BLaER1 treated with 17β-estradiol and CSF1 and Interleukin-3, amounts not matched to agents 10 nM and 100 nM (cell line): ENCODE measurements at regions not wholly inside any gene's neighbourhood (a gene's known extent, or its start where the extent isn't known, plus 50 kb on each side); places are given as distances from the start of the nearest gene placed in this dataset.
A peak's percentile ranks its signal among the peaks of the same experiment; 100 is the strongest.

Experiments
- H3K27ac ChIP-seq, 11 experiments: shearing (Covaris generic); formaldehyde crosslinking; 2 replicates each; pipeline ENCODE4 v1.8.1; 2022
- H3K27me3 ChIP-seq, 11 experiments: shearing (Covaris generic); formaldehyde crosslinking; 2 replicates each; pipeline ENCODE4 v1.8.1; 2022
- H3K36me3 ChIP-seq, 11 experiments: shearing (Covaris generic); formaldehyde crosslinking; 2 replicates each; pipeline ENCODE4 v1.8.1; 2022
- H3K4me1 ChIP-seq, 10 experiments: shearing (Covaris generic); formaldehyde crosslinking; 2 replicates each; pipeline ENCODE4 v1.8.1; 2022
- H3K4me2 ChIP-seq, 11 experiments: shearing (Covaris generic); formaldehyde crosslinking; 2 replicates each; pipeline ENCODE4 v1.8.1; 2022
- H3K4me3 ChIP-seq, 10 experiments: shearing (Covaris generic); formaldehyde crosslinking; 2 replicates each; pipeline ENCODE4 v1.8.1; 2022
- H3K9ac ChIP-seq, 11 experiments: shearing (Covaris generic); formaldehyde crosslinking; 2 replicates each; pipeline ENCODE4 v1.8.1; 2022
- H3K9me3 ChIP-seq, 11 experiments: shearing (Covaris generic); formaldehyde crosslinking; replicated peaks in 1 of 11; 2 replicates each; pipeline ENCODE4 v1.8.1; 2022
- H4K20me1 ChIP-seq, 11 experiments: shearing (Covaris generic); formaldehyde crosslinking; 2 replicates each; pipeline ENCODE4 v1.8.1; 2022
- Cebpa-rat ChIP-seq, 11 experiments: shearing (Covaris generic); IDR thresholded peaks; 2 replicates each; pipeline ENCODE4 v1.8.1; 2022

DNA sequence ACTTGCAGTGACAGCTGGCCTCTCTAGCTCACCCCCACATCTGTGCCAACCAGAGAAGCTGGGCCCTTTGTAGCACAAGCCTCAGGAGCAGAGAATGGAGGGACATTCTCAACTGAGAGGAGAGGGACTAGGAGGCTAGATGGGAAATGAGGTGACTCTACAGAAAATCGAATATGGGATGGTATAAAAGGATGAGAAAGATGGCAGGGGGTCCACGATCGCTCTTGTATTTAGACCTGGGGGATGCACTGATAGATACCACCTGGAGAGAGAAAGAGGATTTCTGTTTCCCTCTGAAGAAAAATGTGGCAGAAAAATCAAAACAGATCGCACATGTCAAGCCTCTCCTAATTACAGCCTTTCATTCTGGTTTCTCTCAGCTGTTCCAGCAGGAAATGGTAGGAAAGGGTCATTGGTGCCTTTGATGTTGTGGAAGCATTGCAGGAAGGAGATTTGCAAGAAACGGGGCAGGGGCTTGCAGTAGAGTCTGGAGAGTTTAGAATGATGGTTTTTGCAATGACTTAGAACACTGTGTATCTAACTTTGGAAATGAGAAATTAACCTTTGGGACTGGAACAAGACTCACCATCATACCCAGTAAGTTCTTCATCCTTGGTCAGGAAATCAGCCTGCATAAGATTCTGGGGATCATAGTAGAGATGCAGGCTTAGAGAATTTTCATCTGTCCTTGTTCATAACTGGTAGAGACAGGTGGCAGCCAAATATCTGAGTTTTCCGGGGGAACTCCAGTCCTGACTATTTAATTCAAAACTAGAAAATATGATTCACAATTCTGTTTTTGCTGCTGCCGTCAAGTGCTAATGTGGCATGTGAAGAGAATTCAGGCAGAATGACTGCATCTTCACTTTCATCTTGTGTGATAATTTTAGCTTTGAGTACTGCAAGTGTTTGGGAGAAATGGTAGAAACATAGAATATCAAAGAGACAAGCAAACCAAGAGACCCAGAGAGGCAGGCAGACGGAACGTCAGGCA is 98.8 kb downstream of the DAD1 start:
- H3K4me2 ChIP-seq = peak overlapping the region; percentile 66 to 92 (median 76)
- H3K36me3 ChIP-seq = peaks cover 0 to 92% (median 35%) of the 10 kb centered on the region in 11 experiments; a peak in 14 of 22 replicates
- H3K9me3 ChIP-seq = no peaks in the 10 kb centered on the region
- no peak for TF ChIP-seq Cebpa-rat (IDR thresholded peaks at IDR 0.05)
- H3K9ac ChIP-seq = peak overlapping the region in 10 of 11 experiments; percentile 11 to 92 (median 72); a peak in 19 of 22 replicates
- peaks cover 52 to 98% (median 95%) of the 10 kb centered on the region in 10 experiments for H3K4me1 ChIP-seq
- H4K20me1 ChIP-seq = peaks cover 0 to 81% (median 0%) of the 10 kb centered on the region in 11 experiments; a peak in 5 of 22 replicates
- H3K27me3 ChIP-seq = no peaks in the 10 kb centered on the region
- H3K4me3 ChIP-seq = peak overlapping the region in 8 of 10 experiments; percentile 38 to 71 (median 62); a peak in 16 of 20 replicates
- H3K27ac ChIP-seq = peak overlapping the region in 8 of 11 experiments; percentile 42 to 92 (median 74); a peak in 16 of 22 replicates

DNA sequence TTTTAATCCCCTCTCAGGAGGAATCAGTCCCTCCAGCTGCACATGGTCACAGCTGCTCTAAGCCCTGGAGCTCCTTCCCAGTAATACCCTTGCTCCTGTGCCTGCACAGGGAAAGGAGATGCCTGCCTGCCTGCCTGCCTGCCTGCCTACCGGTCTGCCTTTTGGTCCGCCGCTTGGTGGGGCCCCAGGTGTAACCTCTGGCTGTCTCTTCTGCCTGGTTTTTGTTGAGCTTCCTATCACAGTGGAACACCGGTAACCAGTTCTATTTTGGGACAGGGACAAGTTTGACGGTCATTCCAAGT is 99.8 kb downstream of the DAD1 start:
- Histone ChIP-seq H3K4me2 (peak overlapping the region; percentile 22 to 92 (median 76)), H3K27ac (peak overlapping the region in 8 of 11 experiments; percentile 42 to 92 (median 74); a peak in 15 of 22 replicates), H3K4me1 (peaks cover 62 to 98% (median 95%) of the 10 kb centered on the region in 10 experiments), H4K20me1 (peaks cover 0 to 76% (median 0%) of the 10 kb centered on the region in 11 experiments; a peak in 4 of 22 replicates), H3K4me3 (peak overlapping the region in 8 of 10 experiments; percentile 38 to 71 (median 62); a peak in 15 of 20 replicates), H3K9me3 (no peaks in the 10 kb centered on the region), H3K27me3 (no peaks in the 10 kb centered on the region), H3K9ac (peak overlapping the region in 8 of 11 experiments; percentile 61 to 92 (median 75); a peak in 16 of 22 replicates), H3K36me3 (peaks cover 0 to 83% (median 24%) of the 10 kb centered on the region in 11 experiments; a peak in 13 of 22 replicates)
- TF ChIP-seq Cebpa-rat (IDR thresholded peaks at IDR 0.05) = no peak

DNA sequence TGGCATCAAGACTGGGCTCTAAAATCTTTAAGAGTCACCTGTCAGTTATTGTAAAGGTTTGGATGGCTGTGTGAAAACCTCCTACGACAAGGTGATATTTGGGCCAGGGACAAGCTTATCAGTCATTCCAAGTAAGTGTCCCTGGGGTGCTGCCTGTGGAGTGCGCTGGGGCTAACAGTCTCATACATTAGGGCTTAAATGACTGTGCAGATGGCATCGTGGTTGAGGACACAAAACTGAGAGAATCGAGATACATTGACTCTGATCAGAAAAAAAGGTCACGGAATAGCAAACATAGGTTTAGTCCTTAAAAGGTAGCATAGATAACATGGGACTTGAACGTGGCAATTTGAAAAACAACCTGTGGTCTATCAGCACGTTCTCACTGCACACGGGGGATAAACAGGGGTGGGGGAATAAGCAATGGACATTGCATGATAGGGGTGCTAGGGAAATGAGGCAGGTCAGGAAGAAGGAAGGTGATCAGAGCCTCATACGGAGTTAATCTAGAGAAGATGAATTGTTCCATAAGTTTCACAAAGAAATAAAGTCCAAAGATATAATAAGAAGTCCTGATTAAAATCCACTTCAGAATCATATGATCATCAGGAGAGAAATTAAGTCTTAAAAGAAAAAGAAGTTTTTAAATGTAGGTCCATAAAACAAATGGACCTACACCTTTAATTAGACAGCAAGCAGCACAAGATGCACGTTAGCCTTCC is 100.3 kb downstream of the DAD1 start:
- Histone ChIP-seq H3K27ac (peak overlapping the region in 6 of 11 experiments; percentile 67 to 92 (median 78); a peak in 9 of 22 replicates), H3K9ac (peak overlapping the region in 6 of 11 experiments; percentile 61 to 92 (median 78); a peak in 11 of 22 replicates), H3K36me3 (peaks cover 0 to 77% (median 19%) of the 10 kb centered on the region in 11 experiments; a peak in 12 of 22 replicates), H4K20me1 (peaks cover 0 to 71% (median 0%) of the 10 kb centered on the region in 11 experiments; a peak in 4 of 22 replicates), H3K9me3 (no peaks in the 10 kb centered on the region), H3K4me2 (peak overlapping the region; percentile 22 to 92 (median 76); a peak in 20 of 22 replicates), H3K27me3 (no peaks in the 10 kb centered on the region), H3K4me3 (peak overlapping the region in 3 of 10 experiments; percentile 62 to 71 (median 70); a peak in 4 of 20 replicates), H3K4me1 (peaks cover 67 to 98% (median 95%) of the 10 kb centered on the region in 10 experiments)
- no peak for TF ChIP-seq Cebpa-rat (IDR thresholded peaks at IDR 0.05)

DNA sequence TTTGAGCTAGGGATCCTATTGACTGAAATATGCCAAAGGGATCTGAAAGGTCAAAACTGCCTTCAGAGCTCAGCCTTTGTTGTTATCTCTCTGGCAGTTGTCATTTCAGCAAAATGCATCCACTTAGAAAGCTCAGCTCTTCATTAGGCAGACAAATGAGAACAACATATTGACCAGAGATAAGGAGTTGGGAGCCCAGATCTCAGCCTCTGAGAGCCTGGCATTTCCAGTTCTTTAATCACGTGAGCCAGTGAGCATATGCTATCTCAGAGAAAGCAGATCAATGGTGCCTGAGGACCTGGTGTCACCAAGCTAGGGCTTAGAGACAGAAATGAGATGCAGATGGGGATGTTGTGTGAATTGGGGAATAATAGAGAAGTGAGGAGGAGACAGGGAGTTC is 101.1 kb downstream of the DAD1 start:
- TF ChIP-seq Cebpa-rat (IDR thresholded peaks at IDR 0.05) = no peak
- Histone ChIP-seq H3K9me3 (no peaks in the 10 kb centered on the region), H3K36me3 (peaks cover 0 to 75% (median 11%) of the 10 kb centered on the region in 11 experiments; a peak in 12 of 22 replicates), H3K27ac (peak overlapping the region in 3 of 11 experiments; percentile 91 to 98 (median 92); a peak in 2 of 22 replicates), H3K4me2 (peak overlapping the region in 10 of 11 experiments; percentile 66 to 92 (median 80); a peak in 17 of 22 replicates), H3K4me3 (no peak overlapping the region; a peak in 1 of 20 replicates), H3K4me1 (peaks cover 75 to 98% (median 96%) of the 10 kb centered on the region in 10 experiments), H3K27me3 (no peaks in the 10 kb centered on the region), H4K20me1 (peaks cover 0 to 64% (median 0%) of the 10 kb centered on the region in 11 experiments; a peak in 3 of 22 replicates), H3K9ac (peak overlapping the region in 3 of 11 experiments; percentile 24 to 92 (median 89); a peak in 2 of 22 replicates)

DNA sequence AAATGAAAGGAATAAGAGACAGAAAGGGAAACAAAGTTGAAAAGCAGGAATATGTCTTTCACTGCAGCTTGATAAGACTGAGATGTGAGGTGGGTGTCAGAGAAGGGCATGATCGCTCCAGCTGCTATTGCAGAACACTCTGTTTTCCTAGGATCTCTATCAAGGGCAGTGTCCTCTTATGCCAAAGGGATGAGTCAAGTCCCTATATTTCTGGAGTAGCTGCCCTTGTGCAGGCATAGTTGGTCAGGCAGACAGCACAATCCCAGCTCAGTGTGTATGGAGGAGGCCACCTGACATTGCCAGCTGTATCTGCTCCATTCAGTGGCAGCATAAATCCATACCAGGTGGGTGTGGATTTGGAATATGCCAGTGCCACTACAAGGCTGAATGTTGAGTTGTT is 101.6 kb downstream of the DAD1 start:
- peak overlapping the region in 6 of 11 experiments; percentile 25 to 92 (median 68); a peak in 12 of 22 replicates for H3K9ac ChIP-seq
- H3K4me1 ChIP-seq = peaks cover 80 to 98% (median 94%) of the 10 kb centered on the region in 10 experiments
- H4K20me1 ChIP-seq = peaks cover 0 to 58% (median 0%) of the 10 kb centered on the region in 11 experiments; a peak in 3 of 22 replicates
- H3K27ac ChIP-seq = peak overlapping the region in 7 of 11 experiments; percentile 32 to 98 (median 91); a peak in 10 of 22 replicates
- no peaks in the 10 kb centered on the region for H3K9me3 ChIP-seq
- H3K4me2 ChIP-seq = peak overlapping the region; percentile 66 to 92 (median 81)
- peaks cover 0 to 72% (median 6%) of the 10 kb centered on the region in 11 experiments; a peak in 11 of 22 replicates for H3K36me3 ChIP-seq
- no peaks in the 10 kb centered on the region for H3K27me3 ChIP-seq
- no peak for TF ChIP-seq Cebpa-rat (IDR thresholded peaks at IDR 0.05)
- H3K4me3 ChIP-seq = no peak overlapping the region

DNA sequence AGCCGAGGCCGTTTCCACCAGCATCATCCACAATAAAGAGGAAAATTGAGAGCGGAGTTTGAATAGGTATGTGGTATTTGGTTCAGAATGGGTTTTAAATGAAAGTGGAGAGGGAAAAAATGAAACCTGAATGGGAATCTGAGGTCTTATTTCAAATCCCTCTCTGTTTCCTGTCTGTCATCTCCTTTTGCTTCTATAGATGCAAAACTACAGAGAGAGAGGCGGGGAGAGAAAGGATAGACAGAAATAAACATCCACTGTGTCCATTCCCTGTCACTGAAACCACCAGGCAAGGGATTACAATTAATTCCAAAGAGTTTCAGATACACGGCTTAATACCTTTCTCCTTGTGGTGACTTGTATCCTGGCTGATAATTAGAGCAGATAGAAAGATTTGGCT is 102.3 kb downstream of the DAD1 start:
- peaks cover 81 to 98% (median 94%) of the 10 kb centered on the region in 10 experiments for H3K4me1 ChIP-seq
- no peak for TF ChIP-seq Cebpa-rat (IDR thresholded peaks at IDR 0.05)
- peak overlapping the region in 8 of 11 experiments; percentile 30 to 92 (median 83); a peak in 15 of 22 replicates for H3K9ac ChIP-seq
- peaks cover 0 to 53% (median 0%) of the 10 kb centered on the region in 11 experiments; a peak in 3 of 22 replicates for H4K20me1 ChIP-seq
- H3K27ac ChIP-seq = peak overlapping the region in 8 of 11 experiments; percentile 10 to 98 (median 90); a peak in 13 of 22 replicates
- peaks cover 0 to 65% (median 0%) of the 10 kb centered on the region in 11 experiments; a peak in 8 of 22 replicates for H3K36me3 ChIP-seq
- H3K27me3 ChIP-seq = no peaks in the 10 kb centered on the region
- peak overlapping the region in 1 of 10 experiments; percentile 7; a peak in 2 of 20 replicates for H3K4me3 ChIP-seq
- H3K9me3 ChIP-seq = no peaks in the 10 kb centered on the region
- H3K4me2 ChIP-seq = peak overlapping the region; percentile 66 to 92 (median 81)

DNA sequence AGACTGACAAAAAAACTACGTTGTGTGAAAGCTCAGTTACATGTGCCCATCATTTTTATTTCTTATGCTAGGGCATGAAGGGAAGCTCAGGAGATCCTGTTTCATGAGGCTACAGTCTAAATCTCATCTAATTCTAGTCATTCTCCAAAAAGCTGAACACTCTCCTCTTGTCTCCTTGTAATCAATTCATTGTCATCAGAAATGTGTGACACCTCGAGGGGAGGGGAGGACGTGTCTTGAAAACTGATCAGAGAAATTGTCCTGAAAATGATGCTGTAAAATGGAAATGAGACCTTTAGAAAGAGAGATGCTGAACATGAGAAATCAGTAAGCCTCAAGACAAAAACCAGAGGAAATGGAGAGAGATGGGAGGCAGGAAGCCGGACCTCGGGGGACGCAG is 103.4 kb downstream of the DAD1 start:
- Histone ChIP-seq H3K4me1 (peaks cover 85 to 100% (median 99%) of the 10 kb centered on the region in 10 experiments), H3K9me3 (no peaks in the 10 kb centered on the region), H3K27me3 (no peaks in the 10 kb centered on the region), H4K20me1 (peaks cover 0 to 51% (median 0%) of the 10 kb centered on the region in 11 experiments; a peak in 3 of 22 replicates), H3K4me3 (peak overlapping the region in 1 of 10 experiments; percentile 29; a peak in 1 of 20 replicates), H3K36me3 (peaks cover 0 to 59% (median 0%) of the 10 kb centered on the region in 11 experiments; a peak in 5 of 22 replicates), H3K27ac (peak overlapping the region in 8 of 11 experiments; percentile 69 to 98 (median 90); a peak in 16 of 22 replicates), H3K4me2 (peak overlapping the region; percentile 66 to 92 (median 81)), H3K9ac (peak overlapping the region in 8 of 11 experiments; percentile 42 to 92 (median 83); a peak in 13 of 22 replicates)
- TF ChIP-seq Cebpa-rat (IDR thresholded peaks at IDR 0.05) = no peak
